SU-DHL-6 (cell line): ENCODE measurements at regions not wholly inside any gene's neighbourhood (a gene's known extent, or its start where the extent isn't known, plus 50 kb on each side); places are given as distances from the start of the nearest gene placed in this dataset.

Source experiments
- CTCF ChIP-seq: fragments of 200-600 bp; sonication (generic); IDR thresholded peaks from one replicate; pipeline ENCODE4 v1.5.1; 2017; ENCODE audit warnings: antibody characterized with exemption, mild to moderate bottlenecking, low read length, moderate library complexity; ENCODE audit not compliant: insufficient read depth, poor library complexity, severe bottlenecking
- EZH2phosphoT487 ChIP-seq: fragments of 200-600 bp; sonication (generic), shearing (Covaris generic); conservative IDR thresholded peaks from 2 replicates; pipeline ENCODE4 v1.6.1; 2018; ENCODE audit warnings: mild to moderate bottlenecking, antibody characterized with exemption, low read length, moderate library complexity, mixed read lengths

GRCh38 chr4:17356926-17357325 lies 155.0 kb downstream of the QDPR start:
- TF ChIP-seq CTCF (no peak), EZH2phosphoT487 (no peak)
